AG09319 (cell line): ENCODE measurements at regions not wholly inside any gene's neighbourhood (a gene's known extent, or its start where the extent isn't known, plus 50 kb on each side); places are given as distances from the start of the nearest gene placed in this dataset.
"Not testable (repeated sequence)": the region's sequence is repeated elsewhere in the genome, so short reads cannot be mapped to it uniquely, and the experiment has no call there.

ENCODE experiments used
- DNase-seq: peaks from one replicate; pipeline ENCODE4 v3.0.0-alpha.2; 2010; ENCODE audit warnings: low read depth; ENCODE audit errors: extremely low read depth
- TF ChIP-seq, protein P1 (sequence below): IDR thresholded peaks from 2 replicates; pipeline ENCODE4 v1.5.1; 2011; ENCODE audit warnings: low read depth, mild to moderate bottlenecking, inconsistent platforms, low read length, moderate library complexity

DNA sequence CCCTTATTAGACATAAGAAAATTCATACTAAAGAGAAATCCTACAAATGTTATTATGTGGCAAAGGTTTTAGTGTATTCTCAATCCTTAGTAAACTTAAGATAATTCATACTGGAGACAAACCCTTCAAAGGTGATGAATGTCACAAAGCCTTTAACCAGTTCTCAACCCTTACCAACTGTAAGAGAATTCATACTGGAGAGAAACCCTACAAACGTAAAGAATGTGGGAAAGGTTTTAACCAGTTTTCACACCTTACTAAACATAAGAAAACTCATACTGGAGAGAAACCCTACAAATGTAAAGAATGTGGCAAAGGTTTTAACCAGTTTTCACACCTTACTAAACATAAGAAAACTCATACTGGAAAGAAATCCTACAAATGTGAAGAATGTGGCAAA, 93.2 kb downstream of the ZNF680 start:
- TF ChIP-seq, protein P1, sequence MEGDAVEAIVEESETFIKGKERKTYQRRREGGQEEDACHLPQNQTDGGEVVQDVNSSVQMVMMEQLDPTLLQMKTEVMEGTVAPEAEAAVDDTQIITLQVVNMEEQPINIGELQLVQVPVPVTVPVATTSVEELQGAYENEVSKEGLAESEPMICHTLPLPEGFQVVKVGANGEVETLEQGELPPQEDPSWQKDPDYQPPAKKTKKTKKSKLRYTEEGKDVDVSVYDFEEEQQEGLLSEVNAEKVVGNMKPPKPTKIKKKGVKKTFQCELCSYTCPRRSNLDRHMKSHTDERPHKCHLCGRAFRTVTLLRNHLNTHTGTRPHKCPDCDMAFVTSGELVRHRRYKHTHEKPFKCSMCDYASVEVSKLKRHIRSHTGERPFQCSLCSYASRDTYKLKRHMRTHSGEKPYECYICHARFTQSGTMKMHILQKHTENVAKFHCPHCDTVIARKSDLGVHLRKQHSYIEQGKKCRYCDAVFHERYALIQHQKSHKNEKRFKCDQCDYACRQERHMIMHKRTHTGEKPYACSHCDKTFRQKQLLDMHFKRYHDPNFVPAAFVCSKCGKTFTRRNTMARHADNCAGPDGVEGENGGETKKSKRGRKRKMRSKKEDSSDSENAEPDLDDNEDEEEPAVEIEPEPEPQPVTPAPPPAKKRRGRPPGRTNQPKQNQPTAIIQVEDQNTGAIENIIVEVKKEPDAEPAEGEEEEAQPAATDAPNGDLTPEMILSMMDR = no peak
- no peak for DNase-seq

DNA sequence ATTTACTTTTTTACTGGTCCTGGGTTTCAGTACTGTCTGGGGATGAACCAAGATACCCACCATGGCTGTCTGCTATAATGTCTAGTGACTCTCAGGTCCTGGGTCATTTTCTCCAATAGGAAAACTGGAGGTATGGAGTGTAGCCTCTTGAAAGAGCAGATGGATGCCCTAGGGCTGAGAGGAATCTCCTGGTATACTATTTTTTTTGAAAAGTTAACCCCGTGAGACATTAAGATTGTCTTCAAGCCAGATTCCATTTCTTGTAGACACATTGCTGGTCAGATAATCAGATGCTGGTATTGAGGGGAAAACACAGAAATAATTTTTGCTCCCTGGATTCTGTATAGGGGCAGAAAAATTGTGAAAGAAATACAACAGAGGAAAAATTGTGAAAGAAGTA, 97.3 kb downstream of the ZNF680 start:
- TF ChIP-seq, protein P1 = no peak
- no peak for DNase-seq

DNA sequence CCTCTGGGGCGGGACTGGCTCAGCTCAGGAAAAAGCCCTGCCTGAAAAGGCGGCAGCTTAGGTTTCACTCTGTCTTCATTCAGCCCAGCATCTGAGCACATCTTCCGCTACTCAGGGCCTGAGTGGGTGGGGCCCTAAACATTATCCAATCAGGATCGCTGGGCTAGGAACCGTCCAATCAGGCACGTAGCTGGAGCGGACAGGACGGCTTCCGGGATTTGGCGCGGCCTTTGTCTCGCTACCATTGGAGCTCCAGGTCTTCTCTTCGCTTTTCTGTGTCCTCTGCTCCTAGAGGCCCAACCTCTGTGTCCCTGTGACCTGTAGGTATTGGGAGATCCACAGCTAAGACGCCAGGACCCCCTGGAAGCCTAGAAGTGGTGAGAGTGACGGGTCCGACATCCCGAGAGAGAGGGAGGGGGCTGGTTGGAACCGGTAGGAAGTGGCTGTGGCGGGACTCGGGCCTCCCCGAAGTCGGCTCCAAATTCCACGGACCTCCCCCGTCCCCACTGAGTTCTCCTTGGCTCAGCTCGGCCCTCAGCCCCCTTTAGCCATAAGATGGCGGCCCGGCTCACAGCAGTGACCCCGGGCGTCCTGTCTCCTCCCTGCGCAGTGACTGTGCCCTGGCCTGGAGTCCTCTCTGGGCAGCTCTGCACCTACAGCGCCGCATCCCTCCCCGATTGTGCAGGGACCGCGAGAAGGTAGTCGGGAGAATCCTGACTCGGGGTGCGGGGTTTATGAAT, 99.1 kb downstream of the ZNF680 start:
- TF ChIP-seq, protein P1 = no peak
- peak; percentile 7 for DNase-seq

DNA sequence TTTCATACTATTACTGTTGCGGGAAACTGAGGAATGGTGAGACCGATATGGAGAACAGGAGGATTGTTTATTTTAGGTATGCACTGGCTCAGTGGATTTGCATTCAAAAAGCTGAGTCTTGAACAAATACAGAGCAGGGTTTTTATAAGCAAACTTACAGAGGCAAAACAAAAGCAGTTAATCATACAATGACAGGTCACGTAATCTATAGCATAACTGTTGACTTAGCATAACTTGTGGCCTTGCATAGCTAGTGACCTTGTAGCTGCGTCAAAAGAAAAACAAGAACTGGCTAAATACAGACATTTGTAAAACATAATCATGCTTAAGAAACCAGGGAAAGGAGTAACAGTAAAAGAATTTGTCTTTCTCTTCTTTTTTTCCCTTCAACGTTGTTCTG, 103.0 kb downstream of the ZNF680 start:
- DNase-seq = not testable (repeated sequence)

DNA sequence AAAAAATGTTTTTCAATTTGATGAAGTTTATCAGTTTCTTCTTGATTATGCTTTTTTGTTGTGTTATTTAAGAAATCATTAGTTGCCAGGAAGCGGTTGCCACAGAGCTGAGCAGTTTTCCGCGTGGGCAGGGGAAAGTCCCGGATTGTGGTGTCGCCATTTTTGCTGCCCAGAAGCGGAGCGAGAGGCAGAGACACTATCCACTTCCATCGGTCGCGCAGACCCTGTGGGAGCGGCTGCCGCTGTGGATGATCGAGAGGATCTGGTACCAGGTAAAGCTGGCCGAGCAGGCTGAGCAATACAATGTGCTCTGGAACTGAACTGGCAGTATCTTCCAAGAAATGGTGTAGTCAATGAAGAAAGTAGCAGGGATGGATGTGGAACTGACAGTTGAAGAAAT, 119.8 kb downstream of the ZNF736 start:
- TF ChIP-seq, protein P1 = no peak
- no peak for DNase-seq

DNA sequence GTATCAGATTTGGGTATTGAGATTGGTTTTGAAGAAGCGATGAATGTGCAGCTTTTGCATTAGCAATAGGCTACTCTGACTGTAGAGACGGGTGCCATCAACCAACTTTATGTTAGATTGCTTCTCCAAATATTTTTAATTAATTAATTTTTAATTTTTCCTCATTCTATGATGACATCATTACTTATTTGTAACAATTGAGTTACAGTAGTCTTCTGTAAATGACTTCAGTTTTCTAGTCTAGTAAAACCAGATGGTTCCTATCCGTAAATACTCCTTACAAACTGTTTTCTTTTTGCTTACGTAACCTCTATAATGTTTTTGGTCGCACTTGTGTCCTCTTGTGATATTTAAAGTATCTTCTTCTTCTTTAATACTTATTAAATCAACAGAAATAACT, 118.1 kb downstream of the ZNF736 start:
- DNase-seq = no peak
- TF ChIP-seq, protein P1 = no peak

DNA sequence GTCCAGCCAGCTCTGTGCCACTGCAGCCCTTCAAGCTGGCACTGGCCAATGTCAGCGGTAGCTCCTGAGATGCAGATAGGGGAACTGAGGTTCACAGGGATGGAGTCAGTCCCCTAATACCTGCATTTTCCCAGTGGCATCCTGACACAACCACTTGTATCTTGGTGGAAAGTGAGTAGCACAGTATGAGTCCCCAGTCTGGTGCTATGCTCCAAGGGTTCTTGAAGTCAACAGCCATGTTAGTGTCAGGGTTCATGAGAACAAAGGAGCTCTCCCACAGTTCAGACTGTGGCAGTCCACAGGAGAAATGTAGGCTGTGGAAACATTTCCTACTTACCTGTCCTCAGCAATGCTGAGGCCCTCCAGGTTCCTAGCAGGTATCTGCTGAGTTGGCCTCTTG, 115.5 kb downstream of the ZNF736 start:
- DNase-seq = no peak
- TF ChIP-seq, protein P1 = no peak

DNA sequence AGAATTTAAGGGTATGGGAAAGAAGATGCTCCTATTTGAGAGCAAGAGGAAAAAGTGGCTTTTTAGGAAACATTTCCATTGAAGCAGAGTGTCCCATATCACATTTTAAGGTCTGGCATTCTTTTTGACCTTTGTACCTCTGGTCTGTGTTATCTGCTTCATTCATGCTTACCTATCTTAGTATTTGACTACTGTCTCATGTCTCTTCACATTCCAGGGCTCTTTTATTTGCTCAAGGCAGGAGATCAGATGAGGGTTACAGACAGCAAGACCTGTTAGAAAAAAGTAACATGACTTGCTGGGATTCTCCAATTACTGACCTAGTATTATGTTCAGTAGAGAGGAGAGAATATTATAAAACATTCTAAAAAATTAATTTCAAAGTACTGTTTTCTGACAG, 111.7 kb downstream of the ZNF736 start:
- not testable (repeated sequence) for DNase-seq
